PFSK-1 (cell line): ENCODE measurements at regions not wholly inside any gene's neighbourhood (a gene's known extent, or its start where the extent isn't known, plus 50 kb on each side); places are given as distances from the start of the nearest gene placed in this dataset.

Experiments
- FOXP2 ChIP-seq: optimal IDR thresholded peaks from 2 replicates; pipeline ENCODE3; 2011; ENCODE audit warnings: borderline replicate concordance, control low read depth, inconsistent platforms; ENCODE audit not compliant: insufficient read depth; ENCODE audit errors: extremely low read length, extremely low read depth
- POLR2AphosphoS5 ChIP-seq: IDR thresholded peaks from 2 replicates; pipeline ENCODE4 v1.6.1; 2012; ENCODE audit warnings: low read depth, mild to moderate bottlenecking, control low read depth, low read length, moderate library complexity
- SIN3A ChIP-seq: IDR thresholded peaks from 2 replicates; pipeline ENCODE4 v1.6.1; 2012; ENCODE audit warnings: mild to moderate bottlenecking, low read length, moderate library complexity, borderline replicate concordance; ENCODE audit not compliant: insufficient read depth
- TAF1 ChIP-seq: IDR thresholded peaks from 2 replicates; pipeline ENCODE4 v1.6.1; 2012; ENCODE audit warnings: low read length, control low read depth, borderline replicate concordance; ENCODE audit not compliant: insufficient read depth
- TF ChIP-seq, protein P1 (sequence below), 2 experiments: IDR thresholded peaks; 2 replicates each; pipeline versions ENCODE4 v1.6.1 to v1.8.0; 2011 to 2012; ENCODE audit warnings: low read depth in 2 of 2, low read length in 2 of 2, control low read depth in 1 of 2, inconsistent platforms in 1 of 2, mild to moderate bottlenecking in 1 of 2, moderate library complexity in 1 of 2; ENCODE audit not compliant: insufficient read depth in 1 of 2

DNA sequence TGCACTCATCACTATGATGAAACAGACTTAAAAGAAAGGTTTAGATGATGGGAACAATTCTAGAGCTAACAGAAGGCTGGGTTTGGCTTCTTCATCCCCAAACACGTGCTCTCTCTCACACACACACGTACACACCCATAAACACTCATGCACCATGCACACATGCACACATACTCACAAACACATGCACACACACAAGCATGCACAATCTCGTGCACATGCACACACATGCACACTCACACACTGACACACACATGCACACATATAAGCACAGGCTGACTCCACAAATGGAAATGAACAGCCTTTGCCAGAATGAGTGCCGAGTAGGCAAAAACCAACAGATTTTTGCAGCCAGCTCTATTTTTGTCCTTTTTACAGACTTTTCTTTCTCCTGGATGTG is 1571.6 kb downstream of the AACS start:
- no peak for TF ChIP-seq POLR2AphosphoS5

DNA sequence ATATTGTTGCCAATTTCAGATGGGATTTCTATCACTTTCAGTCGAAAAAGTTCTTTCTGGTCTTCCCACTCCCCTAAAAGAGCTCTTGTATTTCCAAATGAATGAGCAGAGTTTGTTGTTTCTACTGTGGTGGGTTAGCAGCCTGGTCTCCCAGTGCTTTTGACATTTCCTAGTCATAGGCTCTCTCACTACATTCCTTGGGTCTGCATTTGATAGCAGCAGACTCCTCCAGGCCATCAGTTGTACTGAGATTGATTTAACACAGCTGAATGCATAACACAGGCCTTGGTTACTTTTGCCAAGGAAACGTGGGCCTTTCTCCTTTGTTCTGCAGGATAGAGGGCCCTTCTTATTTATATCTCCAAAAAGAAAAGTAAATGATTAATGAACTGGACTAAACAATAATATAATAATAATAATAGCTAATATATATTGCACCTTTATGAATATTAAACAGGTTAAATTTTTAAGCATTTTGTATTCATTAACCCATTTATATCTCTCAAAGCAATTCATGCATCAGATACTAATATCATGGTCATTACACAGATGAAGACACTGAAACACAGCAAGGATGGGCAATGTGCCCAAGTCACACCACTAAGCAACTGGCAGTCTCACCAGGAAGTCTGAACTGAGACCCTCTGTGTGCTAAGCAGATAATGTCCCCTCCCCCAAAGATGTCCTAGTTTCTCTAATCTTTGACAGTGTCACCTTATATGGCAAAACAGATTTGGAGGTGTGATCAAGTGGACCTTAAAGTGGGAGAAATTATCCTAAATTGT is 1579.2 kb downstream of the AACS start:
- TF ChIP-seq SIN3A (no peak), FOXP2 (no peak), TAF1 (no peak), POLR2AphosphoS5 (no peak)
- TF ChIP-seq, protein P1, sequence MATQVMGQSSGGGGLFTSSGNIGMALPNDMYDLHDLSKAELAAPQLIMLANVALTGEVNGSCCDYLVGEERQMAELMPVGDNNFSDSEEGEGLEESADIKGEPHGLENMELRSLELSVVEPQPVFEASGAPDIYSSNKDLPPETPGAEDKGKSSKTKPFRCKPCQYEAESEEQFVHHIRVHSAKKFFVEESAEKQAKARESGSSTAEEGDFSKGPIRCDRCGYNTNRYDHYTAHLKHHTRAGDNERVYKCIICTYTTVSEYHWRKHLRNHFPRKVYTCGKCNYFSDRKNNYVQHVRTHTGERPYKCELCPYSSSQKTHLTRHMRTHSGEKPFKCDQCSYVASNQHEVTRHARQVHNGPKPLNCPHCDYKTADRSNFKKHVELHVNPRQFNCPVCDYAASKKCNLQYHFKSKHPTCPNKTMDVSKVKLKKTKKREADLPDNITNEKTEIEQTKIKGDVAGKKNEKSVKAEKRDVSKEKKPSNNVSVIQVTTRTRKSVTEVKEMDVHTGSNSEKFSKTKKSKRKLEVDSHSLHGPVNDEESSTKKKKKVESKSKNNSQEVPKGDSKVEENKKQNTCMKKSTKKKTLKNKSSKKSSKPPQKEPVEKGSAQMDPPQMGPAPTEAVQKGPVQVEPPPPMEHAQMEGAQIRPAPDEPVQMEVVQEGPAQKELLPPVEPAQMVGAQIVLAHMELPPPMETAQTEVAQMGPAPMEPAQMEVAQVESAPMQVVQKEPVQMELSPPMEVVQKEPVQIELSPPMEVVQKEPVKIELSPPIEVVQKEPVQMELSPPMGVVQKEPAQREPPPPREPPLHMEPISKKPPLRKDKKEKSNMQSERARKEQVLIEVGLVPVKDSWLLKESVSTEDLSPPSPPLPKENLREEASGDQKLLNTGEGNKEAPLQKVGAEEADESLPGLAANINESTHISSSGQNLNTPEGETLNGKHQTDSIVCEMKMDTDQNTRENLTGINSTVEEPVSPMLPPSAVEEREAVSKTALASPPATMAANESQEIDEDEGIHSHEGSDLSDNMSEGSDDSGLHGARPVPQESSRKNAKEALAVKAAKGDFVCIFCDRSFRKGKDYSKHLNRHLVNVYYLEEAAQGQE (IDR thresholded peaks at IDR 0.05; ENCODE audit: insufficient read depth in 1 of 2, low read depth in 2 of 2, low read length in 2 of 2): no peak

DNA sequence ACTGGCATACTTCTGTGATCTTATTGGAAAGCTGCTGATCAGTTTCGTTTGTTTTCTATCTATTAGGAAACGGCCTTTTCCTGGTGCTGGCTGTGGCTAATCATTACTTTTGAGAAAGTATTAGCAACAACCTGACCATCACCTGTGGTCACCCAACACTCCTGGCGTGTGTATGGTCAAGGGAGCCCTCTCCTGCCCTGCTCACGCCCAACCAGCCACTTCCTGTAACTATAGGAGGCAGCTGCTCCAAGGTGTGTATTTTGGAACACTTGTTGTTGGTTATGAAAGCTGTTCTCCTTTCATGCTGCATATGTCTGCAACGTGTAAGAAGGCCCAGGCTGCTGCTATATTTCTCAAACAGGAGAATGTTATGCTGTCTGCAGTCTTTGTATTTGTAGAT is 1582.8 kb downstream of the AACS start:
- TF ChIP-seq TAF1 (no peak), POLR2AphosphoS5 (no peak), FOXP2 (no peak), SIN3A (no peak)
- TF ChIP-seq, protein P1 (IDR thresholded peaks at IDR 0.05; ENCODE audit: insufficient read depth in 1 of 2, low read depth in 2 of 2, low read length in 2 of 2): no peak

DNA sequence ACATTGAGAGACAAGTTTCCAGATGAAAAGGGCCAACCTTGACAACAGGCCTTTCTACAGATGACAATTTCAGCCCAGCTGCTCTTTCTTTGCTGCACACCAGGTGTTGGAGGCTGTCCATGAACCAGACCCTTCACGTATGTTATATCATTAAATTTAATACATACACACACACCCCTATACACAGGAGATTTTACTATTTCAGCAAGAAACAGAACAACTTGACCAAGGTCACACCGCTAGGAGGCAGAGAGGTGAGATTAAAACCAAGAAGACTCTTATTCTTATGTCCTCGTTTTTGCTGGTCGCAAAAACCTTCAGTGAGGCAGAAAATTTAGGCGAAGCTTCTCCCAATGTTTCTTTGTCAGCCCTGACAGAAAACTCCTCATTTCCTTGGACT is 1585.9 kb downstream of the AACS start:
- TF ChIP-seq TAF1: no peak
- TF ChIP-seq FOXP2: no peak
- TF ChIP-seq, protein P1 (IDR thresholded peaks at IDR 0.05; ENCODE audit: insufficient read depth in 1 of 2, low read depth in 2 of 2, low read length in 2 of 2): no peak
- no peak for TF ChIP-seq POLR2AphosphoS5
- no peak for TF ChIP-seq SIN3A

DNA sequence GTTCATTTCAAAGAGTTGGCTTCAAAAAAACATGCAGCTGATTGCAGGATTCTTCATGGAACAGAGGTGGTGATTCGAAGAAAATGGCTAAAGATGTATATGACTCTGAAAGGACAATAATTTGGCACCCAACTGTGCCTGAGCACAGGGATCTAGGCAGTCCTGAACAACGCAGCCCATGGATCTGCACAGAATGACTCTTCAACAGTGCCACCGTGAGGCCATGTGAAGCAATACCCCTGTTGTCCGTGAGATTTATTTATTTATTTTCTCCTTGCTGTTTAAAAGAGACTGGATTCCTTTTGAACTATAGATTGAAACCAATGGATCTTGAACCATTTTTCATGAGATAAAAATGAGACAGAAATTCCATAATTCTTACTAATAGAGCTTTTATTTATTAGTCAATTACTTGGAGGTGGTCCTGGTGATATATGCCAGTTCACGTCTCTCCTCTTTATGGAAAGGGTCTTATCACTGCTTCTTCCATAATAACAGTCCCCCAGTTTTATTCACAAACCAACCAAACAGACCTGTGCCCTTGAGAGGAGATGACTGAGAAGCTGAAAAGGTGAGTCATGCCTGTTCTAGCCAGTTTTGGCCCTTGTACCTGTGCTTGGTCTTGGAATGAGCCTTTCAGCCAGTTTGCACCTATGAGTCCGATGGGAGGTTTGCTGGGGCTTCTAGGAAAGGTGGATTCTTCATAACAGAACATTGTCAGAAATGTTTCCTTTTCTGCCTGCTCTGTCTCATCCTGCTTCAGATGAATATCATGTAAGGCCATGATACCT is 1598.3 kb downstream of the AACS start:
- TF ChIP-seq SIN3A (no peak), POLR2AphosphoS5 (no peak), TAF1 (no peak), FOXP2 (no peak)
- TF ChIP-seq, protein P1 (IDR thresholded peaks at IDR 0.05; ENCODE audit: insufficient read depth in 1 of 2, low read depth in 2 of 2, low read length in 2 of 2): no peak
